Occipital lobe (tissue), 1 donor: ENCODE measurements at regions not wholly inside any gene's neighbourhood (a gene's known extent, or its start where the extent isn't known, plus 50 kb on each side); places are given as distances from the start of the nearest gene placed in this dataset.
"Not testable (repeated sequence)": the region's sequence is repeated elsewhere in the genome, so short reads cannot be mapped to it uniquely, and the experiment has no call there.

Experiments
- DNase-seq: peaks from one replicate; lab custom pipeline; 2025; lab: John Stamatoyannopoulos, UW

- no peak for DNase-seq
Observed at GRCh38 chr22:45061332-45061731, 51.5 kb upstream of the PHF21B start.

- no peak for DNase-seq
Observed at GRCh38 chr22:45064313-45065278, 54.8 kb upstream of the PHF21B start.

GRCh38 chr22:45065726-45066125, 55.9 kb upstream of the PHF21B start:
- DNase-seq = no peak

- no peak for DNase-seq
Observed at GRCh38 chr22:45067731-45068130, 57.9 kb upstream of the PHF21B start.

GRCh38 chr22:45069925-45070324, 60.1 kb upstream of the PHF21B start:
- no peak for DNase-seq

GRCh38 chr22:45071618-45072017, 61.8 kb upstream of the PHF21B start:
- DNase-seq = no peak

- DNase-seq = peak; percentile 66
Observed at GRCh38 chr22:45072322-45072903, 62.6 kb upstream of the PHF21B start.

DNA sequence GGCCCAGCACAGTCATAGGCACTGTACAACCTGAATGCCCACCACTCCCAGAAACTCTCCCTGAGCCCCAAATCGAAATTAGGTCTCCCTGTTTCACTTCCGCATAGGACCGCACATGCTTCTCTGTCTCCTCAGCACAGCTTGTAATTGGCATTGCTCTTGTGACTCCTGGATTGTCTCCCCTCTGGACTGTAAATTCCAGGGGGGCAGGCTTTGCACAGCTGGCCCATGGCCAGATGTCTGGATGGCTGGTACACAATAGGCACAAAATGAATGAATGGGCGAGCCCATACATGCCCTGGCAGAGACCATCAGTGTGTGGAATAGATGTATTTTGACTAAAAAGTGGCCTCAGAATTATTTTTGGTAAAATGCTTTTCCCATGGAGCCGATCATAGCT, 63.3 kb upstream of the PHF21B start:
- no peak for DNase-seq

GRCh38 chr22:45077286-45077685, 67.5 kb upstream of the PHF21B start:
- DNase-seq = no peak

DNA sequence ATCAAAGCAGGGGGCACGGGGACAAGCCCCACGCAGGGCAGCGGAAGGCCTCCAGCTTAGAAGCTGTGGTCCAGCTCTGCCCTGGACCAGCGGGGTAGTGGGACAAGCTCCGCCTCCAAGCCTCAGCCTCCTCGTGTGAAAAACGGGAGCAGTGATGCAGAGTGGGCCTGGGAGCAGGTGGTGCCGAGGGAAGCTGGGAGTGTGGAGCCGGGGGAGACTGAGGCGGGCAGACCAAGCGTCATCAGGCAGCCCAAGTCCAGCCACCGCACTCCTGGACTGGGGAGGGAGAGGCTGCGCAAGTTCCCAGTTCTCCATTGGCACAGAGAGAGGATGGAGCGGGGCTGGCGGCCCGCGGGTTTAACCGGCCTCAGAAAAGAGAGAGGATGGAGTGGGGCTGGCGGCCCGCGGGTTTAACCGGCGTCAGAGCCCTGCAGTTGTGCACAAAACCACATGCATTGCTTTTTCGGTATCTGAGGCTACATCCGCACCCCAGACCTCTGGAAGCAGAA, 68.1 kb upstream of the PHF21B start:
- DNase-seq = no peak

DNA sequence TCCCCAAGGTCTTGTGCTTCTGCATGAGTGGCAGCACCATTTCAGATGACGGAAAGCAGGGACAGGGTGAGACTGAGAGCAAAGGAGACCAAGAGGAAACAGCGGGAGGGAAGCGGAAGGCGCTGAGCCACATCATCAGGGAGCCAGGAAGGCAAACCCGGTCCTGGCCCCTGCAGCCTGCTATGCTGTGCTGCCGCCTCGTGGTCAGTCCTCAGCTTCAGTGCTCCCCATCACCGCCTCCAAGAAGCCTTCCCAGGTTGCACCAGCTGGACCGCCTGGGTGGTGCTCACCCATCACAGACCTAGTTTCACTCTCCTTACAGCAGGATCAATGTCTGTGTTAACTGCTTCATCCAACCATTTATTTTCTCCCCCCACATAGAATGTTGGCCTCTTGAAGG, 73.0 kb upstream of the PHF21B start:
- no peak for DNase-seq

- DNase-seq = no peak
Observed at GRCh38 chr22:45083659-45084305, 74.0 kb upstream of the PHF21B start.

- no peak for DNase-seq
Observed at GRCh38 chr22:45084400-45084920, 74.7 kb upstream of the PHF21B start.

- DNase-seq = no peak
Observed at GRCh38 chr22:45087802-45088201, 75.9 kb upstream of the NUP50 start.

- no peak for DNase-seq
Observed at GRCh38 chr22:45088576-45088975, 75.1 kb upstream of the NUP50 start.

DNA sequence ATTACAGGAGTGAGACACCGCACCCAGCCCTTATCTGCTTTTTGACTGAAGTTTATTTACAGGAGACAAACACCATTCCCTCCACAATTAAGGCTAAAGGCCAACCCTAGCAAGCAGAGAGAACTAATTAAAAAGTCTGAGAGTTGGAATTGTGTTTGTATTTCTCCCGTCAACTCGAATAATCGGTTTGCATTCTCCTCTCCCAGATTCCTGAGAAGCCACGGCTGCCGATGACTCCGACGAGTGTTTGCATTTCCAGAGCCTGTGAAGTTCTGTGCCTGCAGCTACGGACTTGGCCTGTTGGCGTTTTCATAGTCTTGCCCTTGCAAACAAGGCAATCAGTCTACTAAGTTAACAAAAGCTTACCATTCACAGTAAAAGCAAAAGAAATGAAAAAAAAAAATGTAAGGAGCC, 73.2 kb upstream of the NUP50 start:
- DNase-seq = no peak

GRCh38 chr22:45091254-45091854, 72.4 kb upstream of the NUP50 start:
- DNase-seq = no peak

- DNase-seq = not testable (repeated sequence)
Observed at GRCh38 chr22:45091875-45092274, 71.8 kb upstream of the NUP50 start.

- DNase-seq = no peak
Observed at GRCh38 chr22:45092644-45093043, 71.1 kb upstream of the NUP50 start.

- no peak for DNase-seq
Observed at GRCh38 chr22:45093609-45094008, 70.1 kb upstream of the NUP50 start.

DNA sequence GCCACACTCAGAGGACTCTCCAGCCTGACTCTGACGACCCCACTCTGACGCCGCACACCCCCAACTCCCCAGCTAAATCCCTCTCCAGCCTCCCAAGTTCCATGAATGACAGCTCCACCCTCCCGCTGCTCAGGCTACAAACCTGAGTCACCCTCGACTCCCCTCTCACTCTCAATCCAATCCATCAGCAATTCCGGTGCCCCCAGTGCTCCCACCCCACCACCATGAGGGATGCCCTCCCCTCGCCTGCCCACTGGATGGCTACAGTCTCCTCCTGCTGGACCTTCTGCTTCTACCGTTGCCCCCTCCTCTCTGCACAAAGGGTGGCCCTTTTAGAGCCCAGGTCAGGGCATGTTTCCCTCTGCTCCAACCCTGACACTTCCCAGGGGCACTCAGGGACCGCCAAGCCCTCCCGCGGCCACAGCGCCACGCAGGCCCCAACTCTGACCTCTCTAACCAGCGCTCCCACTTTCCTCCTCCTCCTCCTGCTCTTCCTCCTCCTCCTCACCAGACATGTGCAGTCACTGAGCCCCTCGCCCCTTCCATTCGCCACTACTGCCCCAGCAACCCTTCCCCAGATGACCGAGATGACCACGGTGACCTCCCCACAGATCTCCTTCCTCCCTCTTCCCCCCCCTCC, 69.5 kb upstream of the NUP50 start:
- no peak for DNase-seq
